Osteoblast (primary cell): ENCODE measurements at regions not wholly inside any gene's neighbourhood (a gene's known extent, or its start where the extent isn't known, plus 50 kb on each side); places are given as distances from the start of the nearest gene placed in this dataset.
A peak's percentile ranks its signal among the peaks of the same experiment; 100 is the strongest.

ENCODE experiments used
- DNase-seq: peaks from one replicate; pipeline ENCODE4 v3.0.0; 2011; ENCODE audit warnings: low spot score, mixed read lengths; ENCODE audit not compliant: insufficient read length; ENCODE audit errors: missing footprints
- H2AFZ ChIP-seq: 2 replicates; pipeline ENCODE4 v1.6.0; 2011; ENCODE audit warnings: mild to moderate bottlenecking, low read length
- H3K27ac ChIP-seq: 2 replicates; pipeline ENCODE4 v1.5.1; 2011; ENCODE audit warnings: mild to moderate bottlenecking, low read depth, low read length, moderate library complexity
- H3K27me3 ChIP-seq: 2 replicates; pipeline ENCODE4 v1.6.0; 2012; ENCODE audit warnings: mild to moderate bottlenecking, control low read depth, inconsistent platforms, low read length, moderate library complexity; ENCODE audit not compliant: insufficient read depth
- H3K36me3 ChIP-seq: 2 replicates; pipeline ENCODE4 v1.5.1; 2011; ENCODE audit warnings: mild to moderate bottlenecking, low read length, control low read depth, moderate library complexity; ENCODE audit not compliant: insufficient read depth
- H3K4me1 ChIP-seq: 2 replicates; pipeline ENCODE4 v1.5.1; 2011; ENCODE audit warnings: mild to moderate bottlenecking, low read length, control low read depth, moderate library complexity; ENCODE audit not compliant: insufficient read depth
- H3K4me2 ChIP-seq: 2 replicates; pipeline ENCODE4 v1.6.0; 2011; ENCODE audit warnings: mild to moderate bottlenecking, low read length; ENCODE audit not compliant: insufficient read depth
- H3K4me3 ChIP-seq: fragments of 200-600 bp; sonication (generic); 3 replicates; pipeline ENCODE4 v1.5.1; 2012; ENCODE audit warnings: mild to moderate bottlenecking, low read length, inconsistent platforms; ENCODE audit not compliant: insufficient read depth
- H3K79me2 ChIP-seq: 2 replicates; pipeline ENCODE4 v1.6.0; 2012; ENCODE audit warnings: mild to moderate bottlenecking, low read length, control low read depth, inconsistent platforms; ENCODE audit not compliant: insufficient read depth
- H3K9me3 ChIP-seq: 2 replicates; pipeline ENCODE4 v1.5.1; 2011; ENCODE audit warnings: low read depth, low read length, control low read depth
- H4K20me1 ChIP-seq: 2 replicates; pipeline ENCODE4 v1.6.0; 2012; ENCODE audit warnings: mild to moderate bottlenecking, low read length, control low read depth; ENCODE audit not compliant: insufficient read depth
- CTCF ChIP-seq: IDR thresholded peaks from 2 replicates; pipeline ENCODE4 v1.5.1; 2011; ENCODE audit warnings: mild to moderate bottlenecking, low read depth, low read length, moderate library complexity; ENCODE audit errors: extremely low read depth

DNA sequence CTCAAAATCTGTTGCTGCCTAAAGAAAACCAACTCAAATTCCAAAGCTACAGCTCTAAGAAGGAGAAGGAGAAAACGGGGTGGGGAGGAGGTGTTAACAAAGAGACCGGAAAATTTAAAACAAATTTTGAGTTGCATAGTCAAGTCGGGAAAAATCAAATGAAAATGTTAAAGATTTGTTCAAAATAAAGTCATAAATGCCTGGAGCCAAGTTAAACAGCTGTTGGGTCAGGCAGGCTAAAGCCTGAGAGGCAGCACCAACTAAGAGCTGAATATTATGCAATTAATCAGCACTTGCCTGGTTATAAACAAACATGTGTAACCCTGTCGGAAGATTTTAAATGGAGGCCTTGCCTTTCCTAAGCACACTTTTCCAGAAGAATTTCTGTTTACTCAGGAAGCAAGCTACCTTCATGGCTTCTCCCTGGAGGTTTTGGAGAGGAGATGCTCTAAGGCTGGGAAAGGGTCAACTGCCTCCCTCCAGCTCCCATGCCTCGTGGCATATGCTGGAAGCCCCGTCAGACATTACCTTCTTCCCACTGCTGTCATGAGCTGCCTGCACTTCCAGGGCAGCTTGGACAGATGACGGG is 270.5 kb downstream of the DMRT2 start:
- Histone ChIP-seq H3K4me2 (no peak overlapping the region), H3K79me2 (no peaks in the 10 kb centered on the region), H3K27me3 (no peaks in the 10 kb centered on the region), H3K36me3 (no peaks in the 10 kb centered on the region), H2AFZ (no peak overlapping the region), H3K9me3 (no peaks in the 10 kb centered on the region), H3K27ac (no peak overlapping the region), H3K4me3 (no peak overlapping the region), H3K4me1 (no peaks in the 10 kb centered on the region), H4K20me1 (no peaks in the 10 kb centered on the region)
- no peak for TF ChIP-seq CTCF
- DNase-seq: peak; percentile 15

GRCh38 chr9:1327467-1327866 is 277.3 kb downstream of the DMRT2 start:
- H3K9me3 ChIP-seq: no peaks in the 10 kb centered on the region
- no peak for TF ChIP-seq CTCF
- H3K27ac ChIP-seq: no peak overlapping the region
- peak; percentile 2 for DNase-seq
- no peak overlapping the region for H3K4me3 ChIP-seq
- H3K27me3 ChIP-seq: no peaks in the 10 kb centered on the region
- H3K4me1 ChIP-seq: no peaks in the 10 kb centered on the region
- H3K4me2 ChIP-seq: no peak overlapping the region
- H3K36me3 ChIP-seq: no peaks in the 10 kb centered on the region
- no peak overlapping the region for H2AFZ ChIP-seq
- no peaks in the 10 kb centered on the region for H4K20me1 ChIP-seq
- no peaks in the 10 kb centered on the region for H3K79me2 ChIP-seq

- Histone ChIP-seq H3K4me2 (no peak overlapping the region), H3K4me1 (no peaks in the 10 kb centered on the region), H3K79me2 (no peaks in the 10 kb centered on the region), H3K9me3 (no peaks in the 10 kb centered on the region), H3K27me3 (no peaks in the 10 kb centered on the region), H3K36me3 (no peaks in the 10 kb centered on the region), H4K20me1 (no peaks in the 10 kb centered on the region), H2AFZ (no peak overlapping the region), H3K4me3 (no peak overlapping the region), H3K27ac (no peak overlapping the region)
- no peak for TF ChIP-seq CTCF
- DNase-seq: peak; percentile 36
Observed at GRCh38 chr9:1328341-1328740, 278.2 kb downstream of the DMRT2 start.

DNA sequence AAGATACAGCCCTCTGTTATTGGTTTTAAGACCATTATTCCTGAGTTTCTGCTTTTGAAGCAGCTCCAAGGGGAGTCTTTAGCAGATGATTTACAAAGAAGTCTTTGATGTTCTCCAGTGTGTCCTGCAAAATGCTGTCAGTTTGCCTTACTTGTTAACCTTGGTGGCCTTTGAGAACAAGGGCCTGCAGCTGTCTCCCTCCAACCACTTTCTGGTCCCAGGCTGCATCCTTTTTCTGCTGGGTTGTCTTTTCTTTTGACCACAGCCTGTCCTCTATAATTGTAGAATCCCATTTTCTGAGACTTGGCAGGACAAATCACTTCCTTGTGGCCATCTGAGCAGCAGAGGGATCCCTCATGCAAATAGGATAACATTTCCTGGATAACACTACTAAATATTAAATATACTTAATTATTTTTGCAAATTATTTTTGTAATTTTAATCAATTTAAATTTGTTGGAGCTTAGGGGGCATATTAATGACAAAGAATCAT is 281.4 kb downstream of the DMRT2 start:
- H3K4me1 ChIP-seq: no peaks in the 10 kb centered on the region
- no peak for TF ChIP-seq CTCF

More for the DNA sequence above, 281.4 kb downstream of the DMRT2 start:
- H3K9me3 ChIP-seq: no peaks in the 10 kb centered on the region
- no peaks in the 10 kb centered on the region for H3K36me3 ChIP-seq
- H3K4me3 ChIP-seq: no peak overlapping the region
- H3K27ac ChIP-seq: no peak overlapping the region
- H2AFZ ChIP-seq: no peak overlapping the region
- no peak for DNase-seq
- no peak overlapping the region for H3K4me2 ChIP-seq
- H3K79me2 ChIP-seq: no peaks in the 10 kb centered on the region
- H4K20me1 ChIP-seq: no peaks in the 10 kb centered on the region
- no peaks in the 10 kb centered on the region for H3K27me3 ChIP-seq
